ENCODE measurements at regions not wholly inside any gene's neighbourhood (a gene's known extent, or its start where the extent isn't known, plus 50 kb on each side); places are given as distances from the start of the nearest gene placed in this dataset.

GRCh38 chr18:22355598-22355997 lies 62.1 kb downstream of the CTAGE1 start:
- no peak for DNase-seq

GRCh38 chr18:22355069-22355468 lies 62.6 kb downstream of the CTAGE1 start:
- no peak for DNase-seq

- DNase-seq = no peak
Measured at GRCh38 chr18:22349966-22350365, 67.7 kb downstream of the CTAGE1 start.

- peak; percentile 50 for DNase-seq
Measured at GRCh38 chr18:22349317-22349898, 68.3 kb downstream of the CTAGE1 start.

GRCh38 chr18:22348521-22349316 lies 69.0 kb downstream of the CTAGE1 start:
- peak; percentile 72 for DNase-seq

- DNase-seq = peak; percentile 75
Measured at GRCh38 chr18:22347606-22348511, 69.9 kb downstream of the CTAGE1 start.

- peak; percentile 63 for DNase-seq
Measured at GRCh38 chr18:22346953-22347605, 70.6 kb downstream of the CTAGE1 start.

GRCh38 chr18:22346401-22346952 lies 71.2 kb downstream of the CTAGE1 start:
- peak; percentile 34 for DNase-seq

GRCh38 chr18:22345718-22346117 lies 72.0 kb downstream of the CTAGE1 start:
- DNase-seq = no peak

- no peak for DNase-seq
Measured at GRCh38 chr18:22344908-22345670, 72.6 kb downstream of the CTAGE1 start.

GRCh38 chr18:22344445-22344844 lies 73.3 kb downstream of the CTAGE1 start:
- no peak for DNase-seq

- DNase-seq = no peak
Measured at GRCh38 chr18:22343613-22344012, 74.1 kb downstream of the CTAGE1 start.

GRCh38 chr18:22342625-22343024 lies 75.1 kb downstream of the CTAGE1 start:
- no peak for DNase-seq

GRCh38 chr18:22340331-22340730 lies 77.4 kb downstream of the CTAGE1 start:
- DNase-seq = peak; percentile 64

- peak; percentile 18 for DNase-seq
Measured at GRCh38 chr18:22339913-22340312, 77.8 kb downstream of the CTAGE1 start.

GRCh38 chr18:22337833-22338232 lies 79.9 kb downstream of the CTAGE1 start:
- no peak for DNase-seq

GRCh38 chr18:22337306-22337705 lies 80.4 kb downstream of the CTAGE1 start:
- DNase-seq = no peak

GRCh38 chr18:22336406-22336805 lies 81.3 kb downstream of the CTAGE1 start:
- no peak for DNase-seq

- DNase-seq = no peak
Measured at GRCh38 chr18:22335731-22336198, 82.0 kb downstream of the CTAGE1 start.

- no peak for DNase-seq
Measured at GRCh38 chr18:22334567-22334966, 83.1 kb downstream of the CTAGE1 start.

GRCh38 chr18:22332590-22332989 lies 85.1 kb downstream of the CTAGE1 start:
- no peak for DNase-seq

- DNase-seq = no peak
Measured at GRCh38 chr18:22330508-22330907, 87.2 kb downstream of the CTAGE1 start.

All from eye (tissue), 1 donor.